ENCODE measurements at regions not wholly inside any gene's neighbourhood (a gene's known extent, or its start where the extent isn't known, plus 50 kb on each side); places are given as distances from the start of the nearest gene placed in this dataset.
"Not testable (repeated sequence)": the region's sequence is repeated elsewhere in the genome, so short reads cannot be mapped to it uniquely, and the experiment has no call there.

DNA sequence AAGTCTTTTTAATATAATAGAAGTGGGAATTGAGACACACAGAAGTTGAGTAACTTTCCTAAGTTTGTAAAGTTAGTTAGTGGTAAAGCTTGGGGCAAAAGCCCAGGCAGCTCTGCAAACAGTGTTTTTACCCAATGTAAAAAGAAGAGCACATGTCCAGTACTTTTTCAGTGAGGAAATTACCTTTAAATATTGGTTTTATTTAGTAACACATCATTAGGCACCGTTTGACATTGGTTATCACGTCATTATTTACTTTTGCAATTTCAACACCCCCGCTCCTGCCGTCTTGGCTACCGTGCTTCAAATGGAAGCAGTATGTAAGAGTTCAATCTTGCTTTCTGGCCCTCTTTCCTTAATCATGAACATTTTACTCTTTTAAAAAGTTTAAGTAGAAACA is 807.9 kb downstream of the EPHA4 start:
- TF ChIP-seq, protein P1, sequence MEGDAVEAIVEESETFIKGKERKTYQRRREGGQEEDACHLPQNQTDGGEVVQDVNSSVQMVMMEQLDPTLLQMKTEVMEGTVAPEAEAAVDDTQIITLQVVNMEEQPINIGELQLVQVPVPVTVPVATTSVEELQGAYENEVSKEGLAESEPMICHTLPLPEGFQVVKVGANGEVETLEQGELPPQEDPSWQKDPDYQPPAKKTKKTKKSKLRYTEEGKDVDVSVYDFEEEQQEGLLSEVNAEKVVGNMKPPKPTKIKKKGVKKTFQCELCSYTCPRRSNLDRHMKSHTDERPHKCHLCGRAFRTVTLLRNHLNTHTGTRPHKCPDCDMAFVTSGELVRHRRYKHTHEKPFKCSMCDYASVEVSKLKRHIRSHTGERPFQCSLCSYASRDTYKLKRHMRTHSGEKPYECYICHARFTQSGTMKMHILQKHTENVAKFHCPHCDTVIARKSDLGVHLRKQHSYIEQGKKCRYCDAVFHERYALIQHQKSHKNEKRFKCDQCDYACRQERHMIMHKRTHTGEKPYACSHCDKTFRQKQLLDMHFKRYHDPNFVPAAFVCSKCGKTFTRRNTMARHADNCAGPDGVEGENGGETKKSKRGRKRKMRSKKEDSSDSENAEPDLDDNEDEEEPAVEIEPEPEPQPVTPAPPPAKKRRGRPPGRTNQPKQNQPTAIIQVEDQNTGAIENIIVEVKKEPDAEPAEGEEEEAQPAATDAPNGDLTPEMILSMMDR (IDR thresholded peaks at IDR 0.05; ENCODE audit: control extremely low read depth, extremely low read depth): no peak
- H3K36me3 ChIP-seq (ENCODE audit: control insufficient read depth in 4 of 4, insufficient read depth in 4 of 4, low read length in 4 of 4): no peaks in the 10 kb centered on the region
- no peak for ATAC-seq (ENCODE audit: insufficient read depth, low FRiP score)
- no peak overlapping the region for H3K9ac ChIP-seq (ENCODE audit: insufficient read depth in 1 of 2, low read length in 2 of 2)
- no peak overlapping the region for H3K27ac ChIP-seq (ENCODE audit: low read depth in 1 of 2, low read length in 1 of 2)
- DNase-seq: peak; percentile 17 to 85 (median 79)
- no peak overlapping the region for H3K4me3 ChIP-seq
- peaks cover 0 to 37% (median 0%) of the 10 kb centered on the region in 5 donors for H3K4me1 ChIP-seq (ENCODE audit: control insufficient read depth in 5 of 5, insufficient read depth in 5 of 5, low read length in 5 of 5)
- WGBS, 2 donors: 46 to 51% methylated on average over 5 of the region's 5 CpGs
- H3K9me3 ChIP-seq (ENCODE audit: control insufficient read depth in 4 of 4, insufficient read depth in 3 of 4, low read length in 3 of 4): no peaks in the 10 kb centered on the region
- H3K27me3 ChIP-seq (ENCODE audit: control insufficient read depth in 3 of 3, insufficient read depth in 3 of 3, low read length in 2 of 3): no peaks in the 10 kb centered on the region

- DNase-seq (peak in 1 of 3 donors; percentile 26), ATAC-seq (ENCODE audit: insufficient read depth, low FRiP score) (no peak)
- TF ChIP-seq, protein P1 (IDR thresholded peaks at IDR 0.05; ENCODE audit: control extremely low read depth, extremely low read depth): no peak
- Histone ChIP-seq H3K4me3 (no peak overlapping the region), H3K9ac (ENCODE audit: insufficient read depth in 1 of 2, low read length in 2 of 2) (no peak overlapping the region), H3K9me3 (ENCODE audit: control insufficient read depth in 4 of 4, insufficient read depth in 3 of 4, low read length in 3 of 4) (no peaks in the 10 kb centered on the region), H3K36me3 (ENCODE audit: control insufficient read depth in 4 of 4, insufficient read depth in 4 of 4, low read length in 4 of 4) (no peaks in the 10 kb centered on the region), H3K4me1 (ENCODE audit: control insufficient read depth in 5 of 5, insufficient read depth in 5 of 5, low read length in 5 of 5) (peaks cover 0 to 37% (median 0%) of the 10 kb centered on the region in 5 donors), H3K27me3 (ENCODE audit: control insufficient read depth in 3 of 3, insufficient read depth in 3 of 3, low read length in 2 of 3) (no peaks in the 10 kb centered on the region), H3K27ac (ENCODE audit: low read depth in 1 of 2, low read length in 1 of 2) (no peak overlapping the region)
- 67 to 79% methylated on average over 3 of the region's 3 CpGs for WGBS, 2 donors
Observed at GRCh38 chr2:220767591-220768255, 804.4 kb downstream of the EPHA4 start.

DNA sequence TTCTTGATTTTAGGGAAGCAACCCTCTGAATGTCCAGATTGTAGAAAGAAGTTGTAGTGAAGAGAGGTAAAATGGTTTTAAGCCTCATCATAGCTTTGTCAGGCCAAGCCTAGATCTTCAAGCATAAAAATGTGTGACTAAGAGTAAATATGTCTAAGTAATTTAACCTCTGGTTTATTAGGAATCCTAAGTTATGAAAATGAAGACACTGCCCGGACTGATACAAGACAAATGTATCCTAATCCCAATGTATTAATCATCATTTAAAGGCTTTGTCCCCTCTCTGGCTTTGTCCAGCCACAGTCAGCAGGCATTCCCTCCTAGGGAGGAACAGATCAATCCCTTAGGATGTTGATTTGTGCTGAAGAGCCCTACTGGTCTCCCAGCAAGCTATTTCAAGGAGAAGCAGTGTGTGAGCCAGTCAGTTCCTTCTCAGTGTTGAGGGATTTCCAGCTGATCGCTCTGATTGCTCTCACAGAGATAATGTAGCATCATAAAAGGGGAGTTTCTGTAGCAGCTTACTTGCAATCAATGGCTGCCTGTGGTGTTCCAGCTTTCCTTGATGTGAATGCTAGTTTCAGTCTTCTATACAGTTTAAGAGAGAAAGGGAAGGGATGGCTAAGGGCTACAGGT is 796.1 kb downstream of the EPHA4 start:
- H3K36me3 ChIP-seq (ENCODE audit: control insufficient read depth in 4 of 4, insufficient read depth in 4 of 4, low read length in 4 of 4): no peaks in the 10 kb centered on the region
- no peaks in the 10 kb centered on the region for H3K27me3 ChIP-seq (ENCODE audit: control insufficient read depth in 3 of 3, insufficient read depth in 3 of 3, low read length in 2 of 3)
- WGBS, 2 donors: 73 to 78% methylated on average over 2 of the region's 2 CpGs
- DNase-seq (no peak), ATAC-seq (ENCODE audit: insufficient read depth, low FRiP score) (no peak)
- H3K27ac ChIP-seq (ENCODE audit: low read depth in 1 of 2, low read length in 1 of 2): no peak overlapping the region
- no peak overlapping the region for H3K9ac ChIP-seq (ENCODE audit: insufficient read depth in 1 of 2, low read length in 2 of 2)
- H3K4me1 ChIP-seq (ENCODE audit: control insufficient read depth in 5 of 5, insufficient read depth in 5 of 5, low read length in 5 of 5): peaks cover 0 to 7% (median 1%) of the 10 kb centered on the region in 5 donors
- H3K4me3 ChIP-seq: no peak overlapping the region
- TF ChIP-seq, protein P1 (IDR thresholded peaks at IDR 0.05; ENCODE audit: control extremely low read depth, extremely low read depth): no peak
- H3K9me3 ChIP-seq (ENCODE audit: control insufficient read depth in 4 of 4, insufficient read depth in 3 of 4, low read length in 3 of 4): no peaks in the 10 kb centered on the region

- H3K9ac ChIP-seq (ENCODE audit: insufficient read depth in 1 of 2, low read length in 2 of 2): not testable (repeated sequence)
Observed at GRCh38 chr2:220779076-220779475, 793.0 kb downstream of the EPHA4 start.

More at GRCh38 chr2:220779076-220779475, 793.0 kb downstream of the EPHA4 start:
- peaks cover 0 to 14% (median 6%) of the 10 kb centered on the region in 5 donors for H3K4me1 ChIP-seq (ENCODE audit: control insufficient read depth in 5 of 5, insufficient read depth in 5 of 5, low read length in 5 of 5)
- not testable (repeated sequence) for H3K9me3 ChIP-seq (ENCODE audit: control insufficient read depth in 4 of 4, insufficient read depth in 3 of 4, low read length in 3 of 4); H3K27ac ChIP-seq (ENCODE audit: low read depth in 1 of 2, low read length in 1 of 2); H3K27me3 ChIP-seq (ENCODE audit: control insufficient read depth in 3 of 3, insufficient read depth in 3 of 3, low read length in 2 of 3); DNase-seq; H3K36me3 ChIP-seq (ENCODE audit: control insufficient read depth in 4 of 4, insufficient read depth in 4 of 4, low read length in 4 of 4); ATAC-seq (ENCODE audit: insufficient read depth, low FRiP score); H3K4me3 ChIP-seq

All from lung (tissue), 11 donors.